ENCODE measurements at regions not wholly inside any gene's neighbourhood (a gene's known extent, or its start where the extent isn't known, plus 50 kb on each side); places are given as distances from the start of the nearest gene placed in this dataset.
"Not testable (repeated sequence)": the region's sequence is repeated elsewhere in the genome, so short reads cannot be mapped to it uniquely, and the experiment has no call there.

GRCh38 chr4:114108869-114109268, 129.4 kb upstream of the ARSJ start:
- H3K4me1 Mint-ChIP-seq = no peaks in the 10 kb centered on the region
- H3K4me3 Mint-ChIP-seq = no peak overlapping the region
- peaks cover 3% of the 10 kb centered on the region for H3K27me3 Mint-ChIP-seq
- intact Hi-C loops (cut with micrococcal nuclease) = no loop called here
- H3K27ac Mint-ChIP-seq = no peak overlapping the region
- DNase-seq = no peak
- H3K9me3 Mint-ChIP-seq = no peaks in the 10 kb centered on the region
- H3K36me3 Mint-ChIP-seq (ENCODE audit: low read depth) = no peaks in the 10 kb centered on the region

DNA sequence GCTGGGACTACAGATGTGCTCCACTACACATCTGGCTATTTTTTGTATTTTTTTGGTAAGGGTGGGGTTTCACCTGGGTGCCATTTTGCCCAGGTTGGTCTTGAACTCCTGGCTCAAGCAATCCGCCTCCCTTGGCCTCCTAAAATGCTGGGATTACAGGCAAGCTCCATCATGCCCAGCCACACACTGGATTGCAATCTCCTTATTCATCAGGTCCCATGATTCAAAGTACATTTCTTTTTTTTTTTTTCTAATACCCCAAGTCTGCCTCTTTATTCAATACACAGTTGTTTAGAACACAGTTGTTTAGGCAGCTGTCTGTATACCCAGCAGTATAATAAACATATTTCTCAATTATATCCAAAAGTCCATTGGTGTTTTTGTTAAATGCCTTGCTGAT, 130.3 kb upstream of the ARSJ start:
- Mint-ChIP-seq H3K4me3 (no peak overlapping the region), H3K27me3 (peaks cover 3% of the 10 kb centered on the region), H3K27ac (no peak overlapping the region), H3K4me1 (no peaks in the 10 kb centered on the region), H3K9me3 (no peaks in the 10 kb centered on the region), H3K36me3 (ENCODE audit: low read depth) (no peaks in the 10 kb centered on the region)
- intact Hi-C loops (cut with micrococcal nuclease) = no loop called here
- no peak for DNase-seq

- no peaks in the 10 kb centered on the region for H3K9me3 Mint-ChIP-seq
- H3K4me3 Mint-ChIP-seq = no peak overlapping the region
- intact Hi-C loops (cut with micrococcal nuclease) = no loop called here
- H3K27me3 Mint-ChIP-seq = no peaks in the 10 kb centered on the region
- H3K4me1 Mint-ChIP-seq = no peaks in the 10 kb centered on the region
- DNase-seq = no peak
- no peaks in the 10 kb centered on the region for H3K36me3 Mint-ChIP-seq (ENCODE audit: low read depth)
- no peak overlapping the region for H3K27ac Mint-ChIP-seq
These were observed 136.1 kb upstream of the ARSJ start for GRCh38 chr4:114115526-114115925.

GRCh38 chr4:114116861-114117260, 137.4 kb upstream of the ARSJ start:
- DNase-seq = no peak
- no peaks in the 10 kb centered on the region for H3K4me1 Mint-ChIP-seq
- no peaks in the 10 kb centered on the region for H3K9me3 Mint-ChIP-seq
- intact Hi-C loops (cut with micrococcal nuclease) = no loop called here
- H3K27me3 Mint-ChIP-seq = no peaks in the 10 kb centered on the region
- no peak overlapping the region for H3K27ac Mint-ChIP-seq
- no peaks in the 10 kb centered on the region for H3K36me3 Mint-ChIP-seq (ENCODE audit: low read depth)
- no peak overlapping the region for H3K4me3 Mint-ChIP-seq

DNA sequence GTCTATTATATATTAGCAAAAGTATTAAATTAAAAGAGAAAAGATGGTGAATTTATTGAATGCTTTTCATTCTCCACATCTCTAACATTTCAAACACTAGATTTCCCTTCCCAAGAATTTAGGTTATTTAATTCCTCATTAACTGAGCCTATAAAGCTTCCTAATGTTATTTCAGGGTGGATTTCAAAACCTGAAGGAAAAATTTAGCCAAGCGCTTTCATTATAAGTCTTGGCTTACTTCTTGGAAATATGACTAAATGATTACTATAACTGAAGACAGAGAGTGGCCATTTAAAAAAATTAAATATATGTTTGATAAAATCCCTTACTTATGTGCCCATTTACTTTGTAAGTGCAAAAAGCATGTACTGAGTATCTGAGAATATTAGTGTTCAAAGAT, 141.8 kb upstream of the ARSJ start:
- Mint-ChIP-seq H3K27ac (no peak overlapping the region), H3K36me3 (ENCODE audit: low read depth) (no peaks in the 10 kb centered on the region), H3K9me3 (no peaks in the 10 kb centered on the region)

GRCh38 chr4:114132199-114132598, 152.8 kb upstream of the ARSJ start:
- no peak overlapping the region for H3K4me3 Mint-ChIP-seq
- intact Hi-C loops (cut with micrococcal nuclease) = no loop called here
- DNase-seq = no peak
- H3K27me3 Mint-ChIP-seq = no peaks in the 10 kb centered on the region
- H3K9me3 Mint-ChIP-seq = no peaks in the 10 kb centered on the region
- H3K4me1 Mint-ChIP-seq = no peaks in the 10 kb centered on the region
- H3K36me3 Mint-ChIP-seq (ENCODE audit: low read depth) = no peaks in the 10 kb centered on the region
- no peak overlapping the region for H3K27ac Mint-ChIP-seq

More for the DNA sequence above, 141.8 kb upstream of the ARSJ start:
- no peak for DNase-seq
- Mint-ChIP-seq H3K27me3 (no peaks in the 10 kb centered on the region), H3K4me1 (no peaks in the 10 kb centered on the region), H3K4me3 (no peak overlapping the region)
- intact Hi-C loops (cut with micrococcal nuclease) = no loop called here

GRCh38 chr4:114132830-114133229, 153.4 kb upstream of the ARSJ start:
- intact Hi-C loops (cut with micrococcal nuclease) = no loop called here
- no peak overlapping the region for H3K4me3 Mint-ChIP-seq
- no peak overlapping the region for H3K27ac Mint-ChIP-seq
- no peaks in the 10 kb centered on the region for H3K27me3 Mint-ChIP-seq
- no peaks in the 10 kb centered on the region for H3K36me3 Mint-ChIP-seq (ENCODE audit: low read depth)
- H3K9me3 Mint-ChIP-seq = no peaks in the 10 kb centered on the region
- DNase-seq = no peak
- no peaks in the 10 kb centered on the region for H3K4me1 Mint-ChIP-seq

DNA sequence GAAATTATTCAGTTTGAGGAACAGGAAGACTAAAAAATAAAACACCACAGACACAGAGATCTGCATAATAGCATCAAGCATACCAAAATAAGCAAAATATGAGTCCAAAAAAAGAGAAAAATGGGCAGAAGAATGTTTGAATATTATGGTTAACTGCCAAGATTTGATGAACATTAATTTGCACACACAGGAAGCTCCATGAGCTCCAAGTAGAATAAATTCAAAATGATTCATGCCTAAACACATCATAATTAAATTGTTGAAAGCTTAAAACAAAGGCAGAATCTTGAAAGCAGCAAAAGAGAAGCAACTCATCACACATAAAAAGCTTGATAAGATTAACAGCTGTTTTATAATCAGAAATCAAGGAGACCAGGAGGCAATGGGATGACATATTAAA, 156.6 kb upstream of the ARSJ start:
- intact Hi-C loops (cut with micrococcal nuclease) = no loop called here
- Mint-ChIP-seq H3K36me3 (ENCODE audit: low read depth) (no peaks in the 10 kb centered on the region), H3K27me3 (no peaks in the 10 kb centered on the region), H3K4me3 (no peak overlapping the region), H3K9me3 (no peaks in the 10 kb centered on the region), H3K27ac (no peak overlapping the region), H3K4me1 (no peaks in the 10 kb centered on the region)
- DNase-seq = no peak

- no peak for DNase-seq
- H3K27ac Mint-ChIP-seq = no peak overlapping the region
- H3K9me3 Mint-ChIP-seq = no peaks in the 10 kb centered on the region
- H3K27me3 Mint-ChIP-seq = no peaks in the 10 kb centered on the region
- H3K36me3 Mint-ChIP-seq (ENCODE audit: low read depth) = no peaks in the 10 kb centered on the region
- no peaks in the 10 kb centered on the region for H3K4me1 Mint-ChIP-seq
- no peak overlapping the region for H3K4me3 Mint-ChIP-seq
- intact Hi-C loops (cut with micrococcal nuclease) = no loop called here
These were observed 158.5 kb upstream of the ARSJ start for GRCh38 chr4:114137984-114138383.

DNA sequence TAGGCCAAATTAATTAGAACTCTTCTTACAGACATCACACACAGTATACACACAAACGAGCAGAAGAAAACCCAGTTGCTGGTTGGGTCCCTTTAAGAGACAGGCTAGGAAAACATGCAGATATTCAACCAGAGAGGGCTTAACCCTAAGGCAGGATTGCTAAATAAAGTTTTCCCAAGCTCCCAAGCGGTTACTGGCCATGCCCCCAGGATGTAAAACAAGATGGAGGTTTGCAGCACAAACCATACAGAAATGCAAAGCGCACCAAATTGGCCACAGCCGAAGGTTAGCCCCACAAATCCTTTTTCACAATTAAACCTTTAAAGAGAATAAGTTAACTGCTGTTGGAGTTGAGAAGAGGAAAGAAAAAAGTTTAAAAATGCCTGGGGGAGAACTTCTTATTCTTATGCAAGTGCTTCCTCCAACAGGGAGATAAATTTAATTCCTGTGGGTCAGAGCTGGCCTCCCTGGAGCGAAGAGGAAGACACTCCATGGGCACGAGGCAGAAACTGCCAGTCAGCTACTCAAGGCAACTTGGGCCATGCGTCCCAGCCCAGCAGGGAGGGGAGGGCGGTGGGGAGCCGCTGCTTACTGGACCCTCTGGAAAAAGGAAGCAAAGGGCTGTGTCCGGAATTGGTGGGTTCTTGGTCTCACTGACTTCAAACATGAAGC, 167.6 kb upstream of the ARSJ start:
- no peaks in the 10 kb centered on the region for H3K4me1 Mint-ChIP-seq
- H3K36me3 Mint-ChIP-seq (ENCODE audit: low read depth) = no peaks in the 10 kb centered on the region
- H3K27ac Mint-ChIP-seq = no peak overlapping the region
- H3K4me3 Mint-ChIP-seq = peak overlapping the region; percentile 75
- intact Hi-C loops (cut with micrococcal nuclease) = no loop called here
- H3K9me3 Mint-ChIP-seq = peaks cover 14% of the 10 kb centered on the region
- no peaks in the 10 kb centered on the region for H3K27me3 Mint-ChIP-seq
- DNase-seq = no peak

- H3K4me1 Mint-ChIP-seq; H3K36me3 Mint-ChIP-seq (ENCODE audit: low read depth); H3K27me3 Mint-ChIP-seq; DNase-seq; intact Hi-C loops (cut with micrococcal nuclease): not testable (repeated sequence)
- H3K4me3 Mint-ChIP-seq = peak overlapping the region; percentile 75
- peaks cover 14% of the 10 kb centered on the region for H3K9me3 Mint-ChIP-seq
- peak overlapping the region; percentile 3 for H3K27ac Mint-ChIP-seq
These were observed 168.3 kb upstream of the ARSJ start for GRCh38 chr4:114147619-114148208.

DNA sequence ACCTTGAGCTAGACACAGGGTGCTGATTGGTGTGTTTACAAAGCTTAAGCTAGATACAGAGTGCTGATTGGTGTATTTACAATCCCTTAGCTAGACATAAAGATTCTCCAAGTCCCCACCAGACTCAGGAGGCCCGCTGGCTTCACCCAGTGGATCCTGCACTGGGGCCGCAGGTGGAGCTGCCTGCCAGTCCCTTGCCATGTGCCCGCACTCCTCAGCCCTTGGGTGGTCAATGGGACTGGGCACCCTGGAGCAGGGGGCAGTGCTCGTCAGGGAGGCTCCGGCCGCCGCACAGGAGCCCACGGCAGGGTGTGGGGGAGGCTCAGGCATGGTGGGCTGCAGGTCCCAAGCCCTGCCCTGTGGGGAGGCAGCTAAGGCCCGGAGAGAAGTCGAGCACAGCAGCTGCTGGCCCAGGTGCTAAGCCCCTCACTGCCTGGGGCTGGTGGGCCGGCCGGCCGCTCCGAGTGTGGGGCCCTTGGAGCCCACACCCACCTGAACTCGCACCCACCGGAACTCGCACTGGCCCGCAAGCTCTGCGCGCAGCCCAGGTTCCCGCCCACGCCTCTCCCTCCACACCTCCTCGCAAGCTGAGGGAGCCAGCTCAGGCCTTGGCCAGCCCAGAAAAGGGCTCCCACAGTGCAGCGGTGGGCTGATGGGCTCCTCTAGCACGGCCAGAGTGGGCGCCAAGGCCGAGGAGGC, 169.1 kb upstream of the ARSJ start:
- H3K27me3 Mint-ChIP-seq; H3K27ac Mint-ChIP-seq; H3K4me1 Mint-ChIP-seq; H3K4me3 Mint-ChIP-seq; H3K36me3 Mint-ChIP-seq (ENCODE audit: low read depth); intact Hi-C loops (cut with micrococcal nuclease); DNase-seq: not testable (repeated sequence)
- peaks cover 14% of the 10 kb centered on the region for H3K9me3 Mint-ChIP-seq

DNA sequence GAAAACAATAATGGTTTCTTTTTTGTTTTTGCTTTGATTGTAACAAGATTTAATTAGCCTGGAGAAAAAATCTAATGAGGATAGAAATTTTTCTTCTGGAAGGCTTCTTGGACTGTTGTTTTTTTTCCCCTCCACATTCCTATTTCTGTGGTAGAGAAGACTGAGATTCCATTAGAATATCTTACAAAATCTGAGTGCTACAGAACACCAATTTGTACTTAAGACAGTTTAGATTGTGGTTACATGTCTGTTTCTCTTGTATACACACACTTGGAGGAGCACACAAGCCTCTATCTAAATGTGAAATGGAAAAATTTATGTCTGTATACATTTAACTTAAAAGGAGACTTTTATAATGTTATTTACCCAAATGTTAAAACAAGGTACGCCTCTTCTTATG, 176.9 kb upstream of the ARSJ start:
- Mint-ChIP-seq H3K4me1 (no peaks in the 10 kb centered on the region), H3K27me3 (no peaks in the 10 kb centered on the region), H3K36me3 (ENCODE audit: low read depth) (no peaks in the 10 kb centered on the region), H3K9me3 (peaks cover 3% of the 10 kb centered on the region), H3K4me3 (no peak overlapping the region), H3K27ac (no peak overlapping the region)
- DNase-seq = no peak
- intact Hi-C loops (cut with micrococcal nuclease) = no loop called here

GRCh38 chr4:114161809-114162208, 182.4 kb upstream of the ARSJ start:
- H3K9me3 Mint-ChIP-seq = no peaks in the 10 kb centered on the region
- H3K27ac Mint-ChIP-seq = no peak overlapping the region

More at GRCh38 chr4:114161809-114162208, 182.4 kb upstream of the ARSJ start:
- H3K4me3 Mint-ChIP-seq = no peak overlapping the region
- no peaks in the 10 kb centered on the region for H3K36me3 Mint-ChIP-seq (ENCODE audit: low read depth)
- DNase-seq = no peak
- no peaks in the 10 kb centered on the region for H3K27me3 Mint-ChIP-seq
- H3K4me1 Mint-ChIP-seq = no peaks in the 10 kb centered on the region
- intact Hi-C loops (cut with micrococcal nuclease) = no loop called here
